MM.1S (cell line): ENCODE measurements at regions not wholly inside any gene's neighbourhood (a gene's known extent, or its start where the extent isn't known, plus 50 kb on each side); places are given as distances from the start of the nearest gene placed in this dataset.

Experiments
- DNase-seq: peaks from one replicate; pipeline ENCODE4 v3.0.0-alpha.2; 2015
- H2AFZ ChIP-seq: fragments of 300-600 bp; sonication (generic); 2 replicates; pipeline ENCODE4 v1.6.0; 2016; ENCODE audit warnings: antibody characterized with exemption, low read length
- H3F3A ChIP-seq: fragments of 300-600 bp; sonication (generic); 2 replicates; pipeline ENCODE4 v1.6.1; 2016; ENCODE audit warnings: mild to moderate bottlenecking, antibody characterized with exemption, low read length, moderate library complexity, mixed read lengths; ENCODE audit not compliant: insufficient read depth
- H3K27ac ChIP-seq: fragments of 300-600 bp; sonication (generic); 2 replicates; pipeline ENCODE4 v1.5.1; 2016; ENCODE audit warnings: mild to moderate bottlenecking, low read length
- H3K27me3 ChIP-seq: fragments of 300-600 bp; sonication (generic); replicated peaks from 2 replicates; pipeline ENCODE4 v1.6.0; 2016; ENCODE audit warnings: low read length; ENCODE audit not compliant: insufficient read depth
- H3K36me3 ChIP-seq: fragments of 300-600 bp; sonication (generic); replicated peaks from 2 replicates; pipeline ENCODE4 v1.6.1; 2016; ENCODE audit warnings: mild to moderate bottlenecking, low read length, mixed read lengths; ENCODE audit not compliant: insufficient read depth
- H3K4me1 ChIP-seq: fragments of 300-600 bp; sonication (generic); 2 replicates; pipeline ENCODE4 v1.6.1; 2016; ENCODE audit warnings: low read length, mixed read lengths
- H3K4me2 ChIP-seq: fragments of 300-600 bp; sonication (generic); 2 replicates; pipeline ENCODE4 v1.6.0; 2016; ENCODE audit warnings: low read depth, low read length
- H3K4me3 ChIP-seq: fragments of 300-600 bp; sonication (generic); 2 replicates; pipeline ENCODE4 v1.5.1; 2016; ENCODE audit warnings: low read length, mixed read lengths
- H3K79me2 ChIP-seq: fragments of 300-600 bp; sonication (generic); 2 replicates; pipeline ENCODE4 v1.6.1; 2016; ENCODE audit warnings: mixed run types, low read length, mixed read lengths
- H3K9ac ChIP-seq: fragments of 300-600 bp; sonication (generic); 2 replicates; pipeline ENCODE4 v1.6.1; 2016; ENCODE audit warnings: low read length, mixed read lengths
- H3K9me2 ChIP-seq: fragments of 300-600 bp; sonication (generic); replicated peaks from 2 replicates; pipeline ENCODE4 v1.6.1; 2016; ENCODE audit warnings: mild to moderate bottlenecking, low read length, mixed read lengths; ENCODE audit not compliant: insufficient read depth
- H3K9me3 ChIP-seq: fragments of 300-600 bp; sonication (generic); replicated peaks from 2 replicates; pipeline ENCODE4 v1.6.1; 2016; ENCODE audit warnings: mild to moderate bottlenecking, low read length, mixed read lengths; ENCODE audit not compliant: insufficient read depth
- H4K20me1 ChIP-seq: fragments of 300-600 bp; sonication (generic); 2 replicates; pipeline ENCODE4 v1.6.1; 2016; ENCODE audit warnings: mild to moderate bottlenecking, low read length, moderate library complexity, mixed read lengths; ENCODE audit not compliant: insufficient read depth
- CTCF ChIP-seq: fragments of 300-600 bp; sonication (generic); IDR thresholded peaks from 2 replicates; pipeline ENCODE4 v1.5.1; 2016; ENCODE audit warnings: antibody characterized with exemption, low read length, mixed read lengths
- EZH2 ChIP-seq: fragments of 300-600 bp; sonication (generic); optimal IDR thresholded peaks from 2 replicates; pipeline ENCODE3; 2017; ENCODE audit warnings: low read depth, mild to moderate bottlenecking, antibody characterized with exemption, low read length, mixed read lengths
- EZH2phosphoT487 ChIP-seq: fragments of 300-600 bp; sonication (generic); IDR thresholded peaks from 2 replicates; pipeline ENCODE4 v1.6.1; 2018; ENCODE audit warnings: antibody characterized with exemption, low read length

GRCh38 chr10:69696073-69696731 lies 66.2 kb downstream of the FAM241B start:
- Histone ChIP-seq H3K36me3 (no peaks in the 10 kb centered on the region), H3K4me1 (no peaks in the 10 kb centered on the region), H4K20me1 (no peaks in the 10 kb centered on the region), H2AFZ (no peak overlapping the region), H3F3A (no peaks in the 10 kb centered on the region), H3K27me3 (peaks cover 35% of the 10 kb centered on the region), H3K9me2 (no peaks in the 10 kb centered on the region), H3K9ac (no peak overlapping the region), H3K4me2 (no peak overlapping the region), H3K79me2 (no peaks in the 10 kb centered on the region), H3K4me3 (no peak overlapping the region), H3K27ac (no peak overlapping the region), H3K9me3 (no peaks in the 10 kb centered on the region)
- DNase-seq: peak; percentile 30
- TF ChIP-seq EZH2phosphoT487 (no peak), EZH2 (no peak), CTCF (peak; percentile 78)

- Histone ChIP-seq H3K9ac (no peak overlapping the region), H3K9me3 (no peaks in the 10 kb centered on the region), H3K9me2 (no peaks in the 10 kb centered on the region), H3K79me2 (no peaks in the 10 kb centered on the region), H3K36me3 (no peaks in the 10 kb centered on the region), H3F3A (no peaks in the 10 kb centered on the region), H3K4me2 (no peak overlapping the region), H3K4me1 (no peaks in the 10 kb centered on the region), H2AFZ (no peak overlapping the region), H3K27me3 (peaks cover 38% of the 10 kb centered on the region), H3K27ac (no peak overlapping the region), H4K20me1 (no peaks in the 10 kb centered on the region), H3K4me3 (no peak overlapping the region)
- DNase-seq: no peak
- no peak for TF ChIP-seq EZH2phosphoT487
- TF ChIP-seq EZH2: no peak
- no peak for TF ChIP-seq CTCF
These were observed 67.0 kb downstream of the FAM241B start for GRCh38 chr10:69697006-69697405.

- H3K4me2 ChIP-seq: no peak overlapping the region
These were observed 73.2 kb downstream of the FAM241B start for GRCh38 chr10:69703256-69703655.

More at GRCh38 chr10:69703256-69703655, 73.2 kb downstream of the FAM241B start:
- H3K36me3 ChIP-seq: no peaks in the 10 kb centered on the region
- no peak overlapping the region for H2AFZ ChIP-seq
- no peak overlapping the region for H3K4me3 ChIP-seq
- no peak for DNase-seq
- no peaks in the 10 kb centered on the region for H3K4me1 ChIP-seq
- no peaks in the 10 kb centered on the region for H3F3A ChIP-seq
- no peak overlapping the region for H3K27ac ChIP-seq
- TF ChIP-seq EZH2phosphoT487: no peak
- H3K79me2 ChIP-seq: no peaks in the 10 kb centered on the region
- H3K9me3 ChIP-seq: no peaks in the 10 kb centered on the region
- no peaks in the 10 kb centered on the region for H3K9me2 ChIP-seq
- H4K20me1 ChIP-seq: no peaks in the 10 kb centered on the region
- H3K27me3 ChIP-seq: peaks cover 82% of the 10 kb centered on the region
- H3K9ac ChIP-seq: no peak overlapping the region
